SK-N-SH (cell line): ENCODE measurements at regions not wholly inside any gene's neighbourhood (a gene's known extent, or its start where the extent isn't known, plus 50 kb on each side); places are given as distances from the start of the nearest gene placed in this dataset.

Source experiments
- CTCF ChIP-seq: fragments of 200-600 bp; sonication (generic); IDR thresholded peaks from 2 replicates; pipeline ENCODE4 v1.6.1; 2017; ENCODE audit warnings: antibody characterized with exemption, mild to moderate bottlenecking, moderate library complexity
- EP300 ChIP-seq, 2 experiments: IDR thresholded peaks; 2 replicates each; pipeline versions ENCODE4 v1.4.0 to v1.6.1; 2012; ENCODE audit warnings: borderline replicate concordance in 1 of 2, low read depth in 1 of 2, low read length in 1 of 2
- JUND ChIP-seq: IDR thresholded peaks from 2 replicates; pipeline ENCODE4 v1.4.0; 2012
- MAX ChIP-seq: IDR thresholded peaks from 2 replicates; pipeline ENCODE4 v1.4.0; 2012; ENCODE audit warnings: low read depth
- PBX3 ChIP-seq: IDR thresholded peaks from 2 replicates; pipeline ENCODE4; 2012
- POLR2AphosphoS5 ChIP-seq: IDR thresholded peaks from 2 replicates; pipeline ENCODE4 v1.6.1; 2012; ENCODE audit warnings: low read depth, low read length

DNA sequence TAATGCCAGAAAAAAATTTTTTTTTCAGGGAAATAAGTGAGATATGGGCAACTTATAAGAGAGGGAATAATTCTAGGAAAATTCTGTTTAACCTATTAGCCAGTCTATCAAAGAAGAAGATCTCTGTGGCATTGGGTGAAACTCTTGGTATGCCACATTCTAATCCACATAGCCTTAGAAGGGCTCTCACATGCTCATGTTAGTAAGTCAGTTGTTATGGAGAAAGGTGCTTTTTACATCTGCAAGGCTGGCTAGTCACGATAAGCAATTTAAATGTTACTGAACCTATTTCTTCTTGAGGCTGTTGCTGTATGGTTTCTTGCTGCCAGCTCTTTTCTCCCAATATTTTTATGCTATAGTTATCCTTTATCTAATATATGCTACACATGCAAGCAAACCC is 89.9 kb upstream of the MAGI1 start:
- TF ChIP-seq CTCF = no peak
- TF ChIP-seq POLR2AphosphoS5 = no peak
- no peak for TF ChIP-seq JUND
- TF ChIP-seq EP300 (IDR thresholded peaks at IDR 0.05; ENCODE audit: borderline replicate concordance in 1 of 2, low read depth in 1 of 2, low read length in 1 of 2) = no peak
- no peak for TF ChIP-seq MAX
- TF ChIP-seq PBX3 = no peak
